ENCODE measurements at regions not wholly inside any gene's neighbourhood (a gene's known extent, or its start where the extent isn't known, plus 50 kb on each side); places are given as distances from the start of the nearest gene placed in this dataset.

DNA sequence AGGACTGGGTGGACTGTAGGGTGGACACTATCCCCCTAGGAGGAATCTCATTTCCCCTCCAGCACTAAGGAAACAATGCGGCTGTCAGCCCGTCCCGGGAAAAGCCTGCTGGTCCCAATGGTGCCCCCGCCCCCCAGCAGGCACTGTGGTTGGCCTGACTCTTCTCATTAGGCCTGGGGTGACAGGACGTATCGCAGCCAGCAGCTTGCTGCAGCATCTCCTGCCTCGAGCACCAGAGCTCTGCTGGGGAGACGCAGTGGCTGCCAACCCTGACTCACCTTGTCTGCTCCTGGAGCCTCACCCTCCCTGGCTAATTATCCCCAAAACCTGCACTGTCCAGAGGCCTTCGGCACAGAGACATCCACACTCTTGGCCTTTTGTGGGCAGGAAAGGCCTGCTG, 115.1 kb upstream of the GJB5 start:
- H3K27ac ChIP-seq, result no peak overlapping the region
- no peak for TF ChIP-seq ZFX (IDR thresholded peaks at IDR 0.05)
- TF ChIP-seq, protein P1, sequence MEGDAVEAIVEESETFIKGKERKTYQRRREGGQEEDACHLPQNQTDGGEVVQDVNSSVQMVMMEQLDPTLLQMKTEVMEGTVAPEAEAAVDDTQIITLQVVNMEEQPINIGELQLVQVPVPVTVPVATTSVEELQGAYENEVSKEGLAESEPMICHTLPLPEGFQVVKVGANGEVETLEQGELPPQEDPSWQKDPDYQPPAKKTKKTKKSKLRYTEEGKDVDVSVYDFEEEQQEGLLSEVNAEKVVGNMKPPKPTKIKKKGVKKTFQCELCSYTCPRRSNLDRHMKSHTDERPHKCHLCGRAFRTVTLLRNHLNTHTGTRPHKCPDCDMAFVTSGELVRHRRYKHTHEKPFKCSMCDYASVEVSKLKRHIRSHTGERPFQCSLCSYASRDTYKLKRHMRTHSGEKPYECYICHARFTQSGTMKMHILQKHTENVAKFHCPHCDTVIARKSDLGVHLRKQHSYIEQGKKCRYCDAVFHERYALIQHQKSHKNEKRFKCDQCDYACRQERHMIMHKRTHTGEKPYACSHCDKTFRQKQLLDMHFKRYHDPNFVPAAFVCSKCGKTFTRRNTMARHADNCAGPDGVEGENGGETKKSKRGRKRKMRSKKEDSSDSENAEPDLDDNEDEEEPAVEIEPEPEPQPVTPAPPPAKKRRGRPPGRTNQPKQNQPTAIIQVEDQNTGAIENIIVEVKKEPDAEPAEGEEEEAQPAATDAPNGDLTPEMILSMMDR (conservative IDR thresholded peaks at IDR 0.05), result no peak

DNA sequence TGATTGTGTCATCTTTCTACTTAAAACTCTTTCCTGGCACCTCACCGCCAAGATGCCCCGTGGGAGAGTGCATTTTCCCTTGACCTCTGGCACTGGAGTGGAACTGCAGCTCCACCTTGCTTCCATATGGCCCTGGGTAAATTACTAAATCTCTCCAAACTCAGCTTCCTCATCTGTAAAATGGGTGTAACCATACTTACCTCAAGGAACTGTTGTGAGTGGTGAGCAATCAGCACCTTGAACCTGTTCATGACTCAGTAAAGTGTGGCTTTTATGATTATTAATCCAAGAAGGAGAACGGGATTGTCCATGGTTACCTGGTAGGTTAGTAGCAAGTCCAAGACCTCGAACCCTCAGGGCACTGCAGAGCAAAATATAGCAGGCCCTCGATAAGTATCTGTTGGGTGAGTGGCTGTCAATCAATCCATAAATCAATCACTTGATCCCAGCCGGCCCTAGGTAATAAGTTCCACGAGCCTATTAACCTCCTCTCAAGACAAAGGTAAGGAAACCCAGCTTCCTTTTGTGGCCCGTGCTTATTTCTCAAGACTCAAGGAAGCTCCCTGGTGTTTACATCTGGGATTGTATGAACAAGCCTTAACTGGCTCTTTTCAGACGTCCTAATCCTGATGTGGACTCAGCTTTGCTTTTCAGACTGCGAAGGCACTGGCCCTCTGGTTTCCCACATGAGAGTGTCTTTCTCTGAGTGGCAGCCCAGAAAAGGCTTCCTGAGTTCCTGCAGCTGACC, 114.0 kb upstream of the GJB5 start:
- no peak for TF ChIP-seq ZFX (IDR thresholded peaks at IDR 0.05)
- TF ChIP-seq, protein P1 (conservative IDR thresholded peaks at IDR 0.05), result no peak
- no peak overlapping the region for H3K27ac ChIP-seq

GRCh38 chr1:34642679-34643078, 112.2 kb upstream of the GJB5 start:
- no peak for TF ChIP-seq ZFX (IDR thresholded peaks at IDR 0.05)
- TF ChIP-seq, protein P1 (conservative IDR thresholded peaks at IDR 0.05), result no peak; the same call in 1 of the 2 replicates

GRCh38 chr1:34645109-34645688, 109.6 kb upstream of the GJB5 start:
- H3K27ac ChIP-seq, result no peak overlapping the region
- TF ChIP-seq ZFX (IDR thresholded peaks at IDR 0.05), result no peak
- TF ChIP-seq, protein P1 (conservative IDR thresholded peaks at IDR 0.05), result no peak

More at GRCh38 chr1:34642679-34643078, 112.2 kb upstream of the GJB5 start:
- no peak overlapping the region for H3K27ac ChIP-seq

DNA sequence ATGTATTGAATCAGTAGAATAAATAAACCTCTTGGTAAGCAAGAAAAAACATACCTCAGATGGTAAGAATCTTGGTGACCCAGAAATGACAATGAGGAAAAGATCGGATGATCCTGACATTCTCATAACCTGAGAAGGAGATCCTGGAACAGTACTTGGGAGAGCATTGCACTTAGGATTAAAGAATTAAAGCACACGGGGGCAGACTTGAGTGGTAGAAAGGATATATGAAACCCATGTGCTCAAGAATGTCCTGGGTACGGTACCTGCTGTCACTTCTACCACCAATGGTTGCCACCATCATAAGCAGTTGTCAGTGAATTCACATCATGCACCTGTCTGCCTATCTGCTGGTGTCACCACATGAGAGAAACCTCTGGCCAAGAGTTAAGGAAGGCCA, 108.9 kb upstream of the GJB5 start:
- TF ChIP-seq, protein P1 (conservative IDR thresholded peaks at IDR 0.05), result no peak
- TF ChIP-seq ZFX (IDR thresholded peaks at IDR 0.05), result no peak

DNA sequence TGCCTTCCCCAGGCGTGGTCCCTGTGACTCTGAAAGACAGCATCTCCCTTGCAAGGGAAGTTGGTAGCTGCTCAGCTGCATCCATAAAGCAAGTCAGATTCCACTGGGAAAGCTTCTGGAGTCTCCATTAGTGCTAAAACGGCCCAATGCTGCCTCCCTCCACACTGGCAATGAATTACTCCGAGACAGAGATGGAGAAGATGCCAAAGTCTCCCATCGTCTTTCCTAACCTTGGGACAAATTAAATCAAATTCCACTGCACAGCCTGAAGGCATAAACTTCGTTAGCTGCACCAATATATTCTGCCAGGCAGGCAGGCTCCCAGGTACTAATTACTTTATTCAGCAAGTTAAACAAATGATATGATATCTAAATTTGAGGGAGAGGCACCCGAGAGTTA, 106.3 kb upstream of the GJB5 start:
- no peak overlapping the region for H3K27ac ChIP-seq
- no peak for TF ChIP-seq ZFX (IDR thresholded peaks at IDR 0.05)
- TF ChIP-seq, protein P1 (conservative IDR thresholded peaks at IDR 0.05), result no peak

More for the DNA sequence above, 108.9 kb upstream of the GJB5 start:
- H3K27ac ChIP-seq, result no peak overlapping the region

- TF ChIP-seq, protein P1 (conservative IDR thresholded peaks at IDR 0.05), result no peak
- no peak for TF ChIP-seq ZFX (IDR thresholded peaks at IDR 0.05)
- no peak overlapping the region for H3K27ac ChIP-seq
Observed at GRCh38 chr1:34650090-34650489, 104.8 kb upstream of the GJB5 start.
